Neural crest cell (in vitro differentiated cells): ENCODE measurements at regions not wholly inside any gene's neighbourhood (a gene's known extent, or its start where the extent isn't known, plus 50 kb on each side); places are given as distances from the start of the nearest gene placed in this dataset.

Experiments used
- DNase-seq: peaks from one replicate; pipeline ENCODE4 v3.0.0; 2021; ENCODE audit warnings: low read depth, mixed read lengths, low spot score
- H3K27ac Mint-ChIP-seq: one replicate; pipeline ENCODE4 v1.8.0; 2021; ENCODE audit warnings: mild to moderate bottlenecking, mixed read lengths; ENCODE audit not compliant: unreplicated experiment
- H3K27me3 Mint-ChIP-seq: 2 replicates; pipeline ENCODE4 v1.8.0; 2021; ENCODE audit warnings: low read depth, mild to moderate bottlenecking, mixed read lengths
- H3K36me3 Mint-ChIP-seq: 2 replicates; pipeline ENCODE4 v1.8.0; 2021; ENCODE audit warnings: low read depth, mild to moderate bottlenecking, mixed read lengths
- H3K4me1 Mint-ChIP-seq: 2 replicates; pipeline ENCODE4 v1.8.0; 2021; ENCODE audit warnings: mixed read lengths
- H3K4me3 Mint-ChIP-seq: one replicate; pipeline ENCODE4 v1.8.0; 2021; ENCODE audit warnings: mild to moderate bottlenecking, mixed read lengths
- H3K9me3 Mint-ChIP-seq: 2 replicates; pipeline ENCODE4 v1.8.0; 2021; ENCODE audit warnings: mixed read lengths
- CTCF ChIP-seq: fragments of 200-600 bp; sonication (generic); conservative IDR thresholded peaks from 2 replicates; pipeline ENCODE4 v1.5.0; 2021; ENCODE audit warnings: antibody characterized with exemption, mild to moderate bottlenecking

- H3K36me3 Mint-ChIP-seq, result no peaks in the 10 kb centered on the region
- H3K27me3 Mint-ChIP-seq, result no peaks in the 10 kb centered on the region
- DNase-seq, result no peak
- no peak overlapping the region for H3K4me3 Mint-ChIP-seq
- TF ChIP-seq CTCF, result no peak
- H3K9me3 Mint-ChIP-seq, result peaks cover 9% of the 10 kb centered on the region
- no peaks in the 10 kb centered on the region for H3K4me1 Mint-ChIP-seq
- H3K27ac Mint-ChIP-seq, result no peak overlapping the region
Measured at GRCh38 chr7:94855589-94855988, 51.8 kb upstream of the PPP1R9A start.

- DNase-seq, result no peak
- Mint-ChIP-seq H3K27me3 (no peaks in the 10 kb centered on the region), H3K9me3 (peaks cover 9% of the 10 kb centered on the region), H3K36me3 (no peaks in the 10 kb centered on the region), H3K27ac (no peak overlapping the region), H3K4me1 (no peaks in the 10 kb centered on the region), H3K4me3 (no peak overlapping the region)
- no peak for TF ChIP-seq CTCF
Measured at GRCh38 chr7:94856643-94857042, 50.8 kb upstream of the PPP1R9A start.
